ENCODE measurements at regions not wholly inside any gene's neighbourhood (a gene's known extent, or its start where the extent isn't known, plus 50 kb on each side); places are given as distances from the start of the nearest gene placed in this dataset.

- ATAC-seq (ENCODE audit: low FRiP score) (no peak), DNase-seq (ENCODE audit: low spot score) (no peak)
- TF ChIP-seq, protein P1, sequence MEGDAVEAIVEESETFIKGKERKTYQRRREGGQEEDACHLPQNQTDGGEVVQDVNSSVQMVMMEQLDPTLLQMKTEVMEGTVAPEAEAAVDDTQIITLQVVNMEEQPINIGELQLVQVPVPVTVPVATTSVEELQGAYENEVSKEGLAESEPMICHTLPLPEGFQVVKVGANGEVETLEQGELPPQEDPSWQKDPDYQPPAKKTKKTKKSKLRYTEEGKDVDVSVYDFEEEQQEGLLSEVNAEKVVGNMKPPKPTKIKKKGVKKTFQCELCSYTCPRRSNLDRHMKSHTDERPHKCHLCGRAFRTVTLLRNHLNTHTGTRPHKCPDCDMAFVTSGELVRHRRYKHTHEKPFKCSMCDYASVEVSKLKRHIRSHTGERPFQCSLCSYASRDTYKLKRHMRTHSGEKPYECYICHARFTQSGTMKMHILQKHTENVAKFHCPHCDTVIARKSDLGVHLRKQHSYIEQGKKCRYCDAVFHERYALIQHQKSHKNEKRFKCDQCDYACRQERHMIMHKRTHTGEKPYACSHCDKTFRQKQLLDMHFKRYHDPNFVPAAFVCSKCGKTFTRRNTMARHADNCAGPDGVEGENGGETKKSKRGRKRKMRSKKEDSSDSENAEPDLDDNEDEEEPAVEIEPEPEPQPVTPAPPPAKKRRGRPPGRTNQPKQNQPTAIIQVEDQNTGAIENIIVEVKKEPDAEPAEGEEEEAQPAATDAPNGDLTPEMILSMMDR (IDR thresholded peaks at IDR 0.05): no peak
Observed at GRCh38 chr5:62043289-62044280, 262.4 kb upstream of the KIF2A start.

DNA sequence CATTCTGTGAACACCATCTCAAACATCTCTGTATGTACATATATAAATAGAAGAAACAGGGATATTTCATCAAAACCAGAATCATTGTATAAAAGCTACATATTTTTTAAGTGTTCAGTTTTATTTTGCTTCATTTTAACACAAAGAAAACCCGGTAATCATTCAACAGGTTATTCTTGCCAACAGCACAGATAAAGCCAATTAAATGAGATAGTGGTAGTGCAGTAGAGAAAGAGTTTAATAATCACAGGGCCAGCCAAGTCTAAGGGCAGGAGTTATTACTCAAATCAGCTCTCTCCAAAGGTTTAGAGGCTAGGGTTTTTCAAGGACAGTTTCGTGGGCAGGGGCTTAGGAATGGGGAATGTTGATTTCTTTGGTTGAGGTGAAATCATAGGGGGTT lies 261.0 kb upstream of the KIF2A start:
- DNase-seq (ENCODE audit: low spot score) (no peak), ATAC-seq (ENCODE audit: low FRiP score) (no peak)
- TF ChIP-seq, protein P1 (IDR thresholded peaks at IDR 0.05): no peak

- DNase-seq (ENCODE audit: low spot score) (no peak), ATAC-seq (ENCODE audit: low FRiP score) (no peak)
- TF ChIP-seq, protein P1 (IDR thresholded peaks at IDR 0.05): no peak
Observed at GRCh38 chr5:62046191-62046590, 259.8 kb upstream of the KIF2A start.

DNA sequence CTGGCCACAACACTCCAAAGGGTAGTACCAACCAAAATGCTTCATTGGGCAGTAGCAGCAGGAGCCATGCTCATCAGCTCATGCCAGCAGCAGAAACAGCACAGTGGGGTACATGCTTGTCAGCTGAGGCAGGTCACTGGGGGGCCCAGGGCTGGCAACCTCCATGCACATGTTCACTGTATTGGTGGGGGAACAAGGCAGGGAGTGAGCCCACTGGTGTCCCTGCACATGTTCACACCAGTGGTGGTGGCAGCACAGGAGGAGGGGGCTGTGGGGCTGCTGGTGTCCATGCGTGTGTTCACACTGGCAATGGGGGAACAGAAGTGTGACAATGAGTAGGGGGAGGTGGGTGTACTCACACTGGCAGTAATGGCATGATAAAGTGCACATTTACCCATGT lies 254.3 kb upstream of the KIF2A start:
- TF ChIP-seq, protein P1 (IDR thresholded peaks at IDR 0.05): no peak
- ATAC-seq (ENCODE audit: low FRiP score) (no peak), DNase-seq (ENCODE audit: low spot score) (no peak)

- TF ChIP-seq, protein P1 (IDR thresholded peaks at IDR 0.05): no peak
- ATAC-seq (ENCODE audit: low FRiP score): peak; percentile 41
Observed at GRCh38 chr5:62059960-62060359, 246.0 kb upstream of the KIF2A start.

DNA sequence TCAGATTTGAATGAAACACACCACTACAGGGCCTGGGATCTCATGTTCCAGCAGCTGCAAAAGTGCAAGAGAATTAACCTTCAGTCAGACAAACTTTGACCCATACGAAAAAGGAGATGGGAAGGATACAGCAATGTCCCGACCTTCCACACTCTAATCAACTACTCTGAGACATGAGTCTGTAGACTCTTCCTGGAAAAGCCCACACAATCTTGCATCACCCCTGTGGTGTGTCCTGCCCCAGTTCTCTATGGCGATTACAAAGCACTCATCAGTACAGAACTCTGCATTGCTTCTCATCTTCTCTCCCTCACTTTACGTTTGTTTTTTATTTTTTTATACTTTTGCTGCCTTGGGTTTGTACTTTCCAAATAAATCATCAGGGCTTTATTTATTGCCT lies 241.0 kb upstream of the KIF2A start:
- ATAC-seq (ENCODE audit: low FRiP score) (no peak), DNase-seq (ENCODE audit: low spot score) (no peak)
- TF ChIP-seq, protein P1 (IDR thresholded peaks at IDR 0.05): no peak

More at GRCh38 chr5:62059960-62060359, 246.0 kb upstream of the KIF2A start:
- DNase-seq (ENCODE audit: low spot score): no peak
